Stromal cell of bone marrow (primary cell): ENCODE measurements at regions not wholly inside any gene's neighbourhood (a gene's known extent, or its start where the extent isn't known, plus 50 kb on each side); places are given as distances from the start of the nearest gene placed in this dataset.
"Not testable (repeated sequence)": the region's sequence is repeated elsewhere in the genome, so short reads cannot be mapped to it uniquely, and the experiment has no call there.

Experiments
- DNase-seq: peaks from one replicate; pipeline ENCODE4 v3.0.0-alpha.2; 2012; ENCODE audit warnings: low read depth

- no peak for DNase-seq
Measured at GRCh38 chr7:89401099-89401498, 605.6 kb upstream of the TEX47 start.

- no peak for DNase-seq
Measured at GRCh38 chr7:89401690-89402089, 606.2 kb upstream of the TEX47 start.

- no peak for DNase-seq
Measured at GRCh38 chr7:89451911-89452310, 656.4 kb upstream of the TEX47 start.

GRCh38 chr7:89456556-89456955 lies 661.0 kb upstream of the TEX47 start:
- no peak for DNase-seq

- no peak for DNase-seq
Measured at GRCh38 chr7:89458114-89458513, 662.6 kb upstream of the TEX47 start.

GRCh38 chr7:89474456-89474855 lies 678.9 kb upstream of the TEX47 start:
- no peak for DNase-seq

- no peak for DNase-seq
Measured at GRCh38 chr7:89477991-89478390, 676.3 kb upstream of the STEAP1 start.

GRCh38 chr7:89495704-89496103 lies 658.6 kb upstream of the STEAP1 start:
- no peak for DNase-seq

- DNase-seq, result no peak
Measured at GRCh38 chr7:89500084-89500483, 654.2 kb upstream of the STEAP1 start.

GRCh38 chr7:89503281-89503680 lies 651.0 kb upstream of the STEAP1 start:
- no peak for DNase-seq

GRCh38 chr7:89507034-89507433 lies 647.2 kb upstream of the STEAP1 start:
- no peak for DNase-seq

GRCh38 chr7:89511900-89512299 lies 642.4 kb upstream of the STEAP1 start:
- no peak for DNase-seq

- no peak for DNase-seq
Measured at GRCh38 chr7:89514970-89515369, 639.3 kb upstream of the STEAP1 start.

GRCh38 chr7:89517815-89518214 lies 636.5 kb upstream of the STEAP1 start:
- no peak for DNase-seq

GRCh38 chr7:89549768-89550167 lies 604.5 kb upstream of the STEAP1 start:
- DNase-seq, result no peak

- DNase-seq, result no peak
Measured at GRCh38 chr7:89554209-89554608, 600.1 kb upstream of the STEAP1 start.

- no peak for DNase-seq
Measured at GRCh38 chr7:89559596-89559995, 594.7 kb upstream of the STEAP1 start.

GRCh38 chr7:89563597-89563996 lies 590.7 kb upstream of the STEAP1 start:
- no peak for DNase-seq

- DNase-seq, result no peak
Measured at GRCh38 chr7:89584896-89585295, 569.4 kb upstream of the STEAP1 start.

- no peak for DNase-seq
Measured at GRCh38 chr7:89593125-89593524, 561.1 kb upstream of the STEAP1 start.

GRCh38 chr7:89602984-89603383 lies 551.3 kb upstream of the STEAP1 start:
- no peak for DNase-seq

- no peak for DNase-seq
Measured at GRCh38 chr7:89605362-89605761, 548.9 kb upstream of the STEAP1 start.

- DNase-seq, result no peak
Measured at GRCh38 chr7:89606511-89606910, 547.8 kb upstream of the STEAP1 start.

- no peak for DNase-seq
Measured at GRCh38 chr7:89607792-89608191, 546.5 kb upstream of the STEAP1 start.

- not testable (repeated sequence) for DNase-seq
Measured at GRCh38 chr7:89616829-89617228, 537.4 kb upstream of the STEAP1 start.
